Cardiac fibroblast (primary cell): ENCODE measurements at regions not wholly inside any gene's neighbourhood (a gene's known extent, or its start where the extent isn't known, plus 50 kb on each side); places are given as distances from the start of the nearest gene placed in this dataset.
A peak's percentile ranks its signal among the peaks of the same experiment; 100 is the strongest.
"Not testable (repeated sequence)": the region's sequence is repeated elsewhere in the genome, so short reads cannot be mapped to it uniquely, and the experiment has no call there.

ENCODE experiments used
- DNase-seq, 2 donors: peaks; one replicate each; pipeline versions ENCODE4 v3.0.0 to v3.0.0-alpha.2; 2010; ENCODE audit warnings: low read depth in 2 of 2
- H3K4me3 ChIP-seq, 2 donors: replicated peaks in 1 of 2; 1 replicate in 1 of 2; 2 replicates in 1 of 2; pipeline ENCODE4 v1.5.1; 2011; ENCODE audit warnings: low read depth in 2 of 2, low read length in 2 of 2, mild to moderate bottlenecking in 2 of 2, moderate library complexity in 1 of 2
- CTCF ChIP-seq: IDR thresholded peaks from one replicate; pipeline ENCODE4 v1.5.1; 2011; ENCODE audit warnings: low read depth, mild to moderate bottlenecking, low read length, inconsistent platforms

GRCh38 chr1:95640746-95641145, 406.7 kb downstream of the RWDD3 start:
- TF ChIP-seq CTCF = no peak
- DNase-seq = peak; percentile 3 to 16
- no peak overlapping the region for H3K4me3 ChIP-seq

- H3K4me3 ChIP-seq = no peak overlapping the region
- DNase-seq = no peak
- TF ChIP-seq CTCF = no peak
These were observed 407.4 kb downstream of the RWDD3 start for GRCh38 chr1:95641386-95641785.

GRCh38 chr1:95642035-95642434, 408.0 kb downstream of the RWDD3 start:
- TF ChIP-seq CTCF = no peak
- no peak for DNase-seq
- H3K4me3 ChIP-seq = no peak overlapping the region

GRCh38 chr1:95643071-95643470, 409.1 kb downstream of the RWDD3 start:
- no peak for DNase-seq
- no peak for TF ChIP-seq CTCF

GRCh38 chr1:95645126-95645525, 411.1 kb downstream of the RWDD3 start:
- DNase-seq, H3K4me3 ChIP-seq: not testable (repeated sequence)

More at GRCh38 chr1:95643071-95643470, 409.1 kb downstream of the RWDD3 start:
- H3K4me3 ChIP-seq = no peak overlapping the region

GRCh38 chr1:95650631-95651030, 416.6 kb downstream of the RWDD3 start:
- no peak for TF ChIP-seq CTCF
- peak in 1 of 2 donors; percentile 15 for DNase-seq
- H3K4me3 ChIP-seq = no peak overlapping the region

GRCh38 chr1:95652423-95652965, 418.5 kb downstream of the RWDD3 start:
- TF ChIP-seq CTCF = no peak
- H3K4me3 ChIP-seq = no peak overlapping the region
- DNase-seq = no peak
